ENCODE measurements at regions not wholly inside any gene's neighbourhood (a gene's known extent, or its start where the extent isn't known, plus 50 kb on each side); places are given as distances from the start of the nearest gene placed in this dataset.

- DNase-seq (ENCODE audit: low spot score): no peak
These were observed 142.2 kb downstream of the ABCA8 start for GRCh38 chr17:68812876-68813584.

- DNase-seq (ENCODE audit: low spot score): no peak
These were observed 146.0 kb downstream of the ABCA8 start for GRCh38 chr17:68809148-68809547.

GRCh38 chr17:68807998-68808772 lies 147.0 kb downstream of the ABCA8 start:
- no peak for DNase-seq (ENCODE audit: low spot score)

GRCh38 chr17:68805609-68806008 lies 149.6 kb downstream of the ABCA8 start:
- no peak for DNase-seq (ENCODE audit: low spot score)

GRCh38 chr17:68804777-68805520 lies 150.2 kb downstream of the ABCA8 start:
- DNase-seq (ENCODE audit: low spot score): no peak

- no peak for DNase-seq (ENCODE audit: low spot score)
These were observed 151.8 kb downstream of the ABCA8 start for GRCh38 chr17:68803164-68803929.

GRCh38 chr17:68801335-68802247 lies 153.6 kb downstream of the ABCA8 start:
- DNase-seq (ENCODE audit: low spot score): no peak

- no peak for DNase-seq (ENCODE audit: low spot score)
These were observed 154.4 kb downstream of the ABCA8 start for GRCh38 chr17:68800751-68801150.

- no peak for DNase-seq (ENCODE audit: low spot score)
These were observed 160.4 kb downstream of the ABCA8 start for GRCh38 chr17:68794636-68795434.

GRCh38 chr17:68792873-68793272 lies 162.3 kb downstream of the ABCA8 start:
- DNase-seq (ENCODE audit: low spot score): no peak

GRCh38 chr17:68792042-68792685 lies 163.0 kb downstream of the ABCA8 start:
- no peak for DNase-seq (ENCODE audit: low spot score)

- no peak for DNase-seq (ENCODE audit: low spot score)
These were observed 164.3 kb downstream of the ABCA8 start for GRCh38 chr17:68790931-68791330.

- DNase-seq (ENCODE audit: low spot score): no peak
These were observed 164.7 kb downstream of the ABCA8 start for GRCh38 chr17:68790492-68790891.

GRCh38 chr17:68789203-68789962 lies 165.8 kb downstream of the ABCA8 start:
- DNase-seq (ENCODE audit: low spot score): no peak

GRCh38 chr17:68785565-68786486 lies 169.4 kb downstream of the ABCA8 start:
- no peak for DNase-seq (ENCODE audit: low spot score)

GRCh38 chr17:68784431-68784830 lies 170.8 kb downstream of the ABCA8 start:
- no peak for DNase-seq (ENCODE audit: low spot score)

- DNase-seq (ENCODE audit: low spot score): no peak
These were observed 171.3 kb downstream of the ABCA8 start for GRCh38 chr17:68783861-68784260.

- DNase-seq (ENCODE audit: low spot score): no peak
These were observed 172.4 kb downstream of the ABCA8 start for GRCh38 chr17:68782789-68783188.
